ENCODE measurements at regions not wholly inside any gene's neighbourhood (a gene's known extent, or its start where the extent isn't known, plus 50 kb on each side); places are given as distances from the start of the nearest gene placed in this dataset.

DNA sequence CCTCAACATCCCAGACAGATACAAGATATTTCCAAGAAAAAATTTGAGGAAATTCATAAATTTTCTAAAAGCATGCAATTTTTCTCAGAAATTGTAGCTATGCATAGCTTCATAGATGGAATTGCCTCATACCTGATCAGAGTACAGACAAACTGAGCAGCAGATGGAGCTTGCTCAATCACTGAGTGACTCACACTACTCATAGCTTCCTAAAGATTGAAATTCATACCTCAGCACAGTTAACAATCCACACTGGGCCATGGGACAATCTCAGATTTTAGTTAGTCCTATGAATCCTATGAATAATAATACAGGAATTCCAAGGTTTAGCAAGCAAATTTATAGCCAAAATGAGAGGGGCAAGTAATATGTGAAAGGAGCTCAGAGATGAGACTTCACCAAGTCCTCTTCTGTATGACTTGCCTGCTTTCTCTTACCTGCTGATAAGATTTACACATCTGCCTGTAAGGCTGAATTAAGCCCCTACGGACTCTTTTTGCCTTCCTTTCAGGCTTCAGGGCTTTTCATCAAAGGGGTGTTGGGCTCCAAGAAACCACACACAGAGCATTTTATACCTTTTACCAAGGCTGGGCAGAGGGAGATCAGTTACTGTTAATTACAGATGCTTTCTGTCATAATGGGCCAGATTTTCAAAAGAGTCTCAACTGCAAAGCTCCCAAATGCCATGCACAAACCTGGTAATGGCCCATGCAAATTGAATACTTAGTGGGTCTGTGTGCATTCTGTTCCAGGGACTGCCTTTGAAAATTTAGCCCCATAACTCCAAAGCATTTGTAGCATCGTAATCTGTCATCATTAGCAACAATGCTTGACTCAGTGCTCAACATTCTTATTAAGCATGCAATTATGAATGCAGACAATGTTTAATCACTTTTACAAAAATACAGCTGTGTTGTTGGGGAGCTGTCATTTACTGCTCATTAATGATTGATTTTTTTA lies 439.3 kb downstream of the DTWD2 start:
- DNase-seq (ENCODE audit: extremely low spot score): no peak
- TF ChIP-seq NFRKB (IDR thresholded peaks at IDR 0.05) (no peak), FOXM1 (IDR thresholded peaks at IDR 0.05; ENCODE audit: borderline replicate concordance) (no peak), HDGF (IDR thresholded peaks at IDR 0.05; ENCODE audit: borderline replicate concordance) (no peak), CTBP1 (IDR thresholded peaks at IDR 0.05; ENCODE audit: borderline replicate concordance) (no peak), FOXK2 (IDR thresholded peaks at IDR 0.05) (no peak), ZNF384 (IDR thresholded peaks at IDR 0.05) (no peak), L3MBTL2 (conservative IDR thresholded peaks at IDR 0.05) (no peak), SUZ12 (IDR thresholded peaks at IDR 0.05) (no peak), ELF4 (IDR thresholded peaks at IDR 0.05) (no peak), BHLHE40 (IDR thresholded peaks at IDR 0.05; ENCODE audit: borderline replicate concordance) (no peak), FOXA1 (IDR thresholded peaks at IDR 0.05) (no peak), ARNT (IDR thresholded peaks at IDR 0.05) (no peak), SP1 (IDR thresholded peaks at IDR 0.05) (no peak), TARDBP (IDR thresholded peaks at IDR 0.05) (no peak), LEF1 (IDR thresholded peaks at IDR 0.05; ENCODE audit: borderline replicate concordance) (no peak)
- TF ChIP-seq, protein P1, sequence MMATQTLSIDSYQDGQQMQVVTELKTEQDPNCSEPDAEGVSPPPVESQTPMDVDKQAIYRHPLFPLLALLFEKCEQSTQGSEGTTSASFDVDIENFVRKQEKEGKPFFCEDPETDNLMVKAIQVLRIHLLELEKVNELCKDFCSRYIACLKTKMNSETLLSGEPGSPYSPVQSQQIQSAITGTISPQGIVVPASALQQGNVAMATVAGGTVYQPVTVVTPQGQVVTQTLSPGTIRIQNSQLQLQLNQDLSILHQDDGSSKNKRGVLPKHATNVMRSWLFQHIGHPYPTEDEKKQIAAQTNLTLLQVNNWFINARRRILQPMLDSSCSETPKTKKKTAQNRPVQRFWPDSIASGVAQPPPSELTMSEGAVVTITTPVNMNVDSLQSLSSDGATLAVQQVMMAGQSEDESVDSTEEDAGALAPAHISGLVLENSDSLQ (IDR thresholded peaks at IDR 0.05): no peak

DNA sequence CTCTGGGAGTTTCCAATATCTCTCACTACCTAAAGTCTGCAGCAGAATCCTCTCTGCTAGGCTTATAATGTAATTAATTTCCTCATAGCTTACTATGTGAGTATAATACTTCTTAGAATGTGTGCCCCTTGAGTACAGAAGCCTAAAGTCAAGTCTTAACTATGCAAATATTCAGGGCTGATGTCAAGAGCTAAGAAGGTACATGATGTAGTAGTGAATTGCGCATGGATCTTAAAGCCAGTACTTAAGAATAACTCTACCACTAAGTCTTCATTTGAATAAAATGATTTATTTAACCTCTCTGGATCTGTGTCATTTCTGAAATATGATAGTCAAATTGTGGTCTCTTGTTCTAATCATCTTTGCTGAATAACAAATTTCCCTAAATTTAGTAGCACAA lies 442.9 kb downstream of the DTWD2 start:
- TF ChIP-seq LEF1 (IDR thresholded peaks at IDR 0.05; ENCODE audit: borderline replicate concordance) (no peak), BHLHE40 (IDR thresholded peaks at IDR 0.05; ENCODE audit: borderline replicate concordance) (no peak)
- POLR2A ChIA-PET: no interaction called here
- no peak for DNase-seq (ENCODE audit: extremely low spot score)
- CTCF ChIA-PET: no interaction called here

More for the DNA sequence above, 439.3 kb downstream of the DTWD2 start:
- ChIA-PET CTCF (interaction anchor here (0.9 kb wide), 1 partner anchor 17 kb away, joined by 3 read pairs; no protein-coding TSS in a partner anchor), POLR2A (no interaction called here)

DNA sequence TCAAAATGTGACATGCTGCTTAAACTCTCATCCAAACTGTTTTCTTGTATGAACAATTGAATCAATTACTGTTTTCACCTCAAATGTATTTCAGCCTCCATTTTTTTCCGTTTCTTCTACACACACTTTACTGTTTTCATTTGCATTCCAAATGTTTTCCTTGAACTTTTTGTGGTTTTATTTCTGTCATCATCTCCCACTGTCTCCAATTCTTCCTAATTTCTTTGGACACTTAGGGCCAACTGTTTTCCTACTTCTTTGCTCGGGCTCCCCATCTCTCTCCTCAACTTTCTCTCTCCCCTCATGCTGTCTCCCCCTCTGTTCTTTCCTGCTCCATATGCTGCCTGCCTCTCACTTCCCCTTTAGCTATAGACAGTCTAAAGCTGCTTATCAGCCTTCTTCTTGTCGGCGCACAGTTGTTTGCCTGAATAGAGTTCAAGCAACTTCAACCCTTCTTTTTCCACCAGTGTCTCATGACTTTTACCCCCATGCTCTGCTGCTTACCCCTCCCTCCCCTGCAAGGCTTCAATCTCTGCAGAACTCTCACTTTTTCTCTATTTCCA lies 443.4 kb downstream of the DTWD2 start:
- ChIA-PET CTCF (no interaction called here), POLR2A (no interaction called here)
- DNase-seq (ENCODE audit: extremely low spot score): no peak
- TF ChIP-seq BHLHE40 (IDR thresholded peaks at IDR 0.05; ENCODE audit: borderline replicate concordance) (no peak), HDGF (IDR thresholded peaks at IDR 0.05; ENCODE audit: borderline replicate concordance) (no peak), FOXM1 (IDR thresholded peaks at IDR 0.05; ENCODE audit: borderline replicate concordance) (no peak), FOXK2 (IDR thresholded peaks at IDR 0.05) (no peak), NFRKB (IDR thresholded peaks at IDR 0.05) (no peak), SUZ12 (IDR thresholded peaks at IDR 0.05) (no peak), LEF1 (IDR thresholded peaks at IDR 0.05; ENCODE audit: borderline replicate concordance) (no peak), SP1 (IDR thresholded peaks at IDR 0.05) (no peak), L3MBTL2 (conservative IDR thresholded peaks at IDR 0.05) (no peak), FOXA1 (IDR thresholded peaks at IDR 0.05) (no peak), ARNT (IDR thresholded peaks at IDR 0.05) (no peak), CTBP1 (IDR thresholded peaks at IDR 0.05; ENCODE audit: borderline replicate concordance) (no peak), TARDBP (IDR thresholded peaks at IDR 0.05) (no peak), ELF4 (IDR thresholded peaks at IDR 0.05) (no peak)
- TF ChIP-seq, protein P1 (IDR thresholded peaks at IDR 0.05): no peak

DNA sequence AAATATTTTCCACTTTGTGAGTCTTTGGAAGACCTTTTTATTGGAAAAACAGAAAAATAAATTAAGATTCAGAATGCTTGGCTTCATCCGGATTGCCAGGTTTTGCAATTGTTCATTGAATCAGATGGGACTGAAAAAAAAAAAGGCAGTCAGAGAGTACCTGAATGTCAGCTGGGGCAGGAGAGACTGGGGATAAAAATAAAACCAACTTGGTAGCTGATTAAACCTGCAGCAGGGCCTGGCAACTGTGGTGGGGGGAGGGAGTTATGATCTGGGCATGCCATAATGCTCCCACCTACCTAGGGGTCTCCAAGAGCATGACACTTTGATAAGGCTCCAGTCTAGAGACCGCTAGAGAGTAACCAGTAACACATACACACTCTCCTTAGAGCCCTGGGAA lies 454.4 kb downstream of the DTWD2 start:
- TF ChIP-seq SP1 (IDR thresholded peaks at IDR 0.05): no peak
- TF ChIP-seq NFRKB (IDR thresholded peaks at IDR 0.05): no peak
- no peak for TF ChIP-seq ZNF384 (IDR thresholded peaks at IDR 0.05)
- no peak for TF ChIP-seq FOXA1 (IDR thresholded peaks at IDR 0.05)
- no peak for TF ChIP-seq HDGF (IDR thresholded peaks at IDR 0.05; ENCODE audit: borderline replicate concordance)
- TF ChIP-seq FOXM1 (IDR thresholded peaks at IDR 0.05; ENCODE audit: borderline replicate concordance): no peak
- no peak for TF ChIP-seq ARNT (IDR thresholded peaks at IDR 0.05)
- no peak for TF ChIP-seq LEF1 (IDR thresholded peaks at IDR 0.05; ENCODE audit: borderline replicate concordance)
- TF ChIP-seq BHLHE40 (IDR thresholded peaks at IDR 0.05; ENCODE audit: borderline replicate concordance): no peak
- no peak for TF ChIP-seq ELF4 (IDR thresholded peaks at IDR 0.05)
- TF ChIP-seq, protein P1 (IDR thresholded peaks at IDR 0.05): no peak
- no peak for TF ChIP-seq CTBP1 (IDR thresholded peaks at IDR 0.05; ENCODE audit: borderline replicate concordance)
- no peak for TF ChIP-seq SUZ12 (IDR thresholded peaks at IDR 0.05)
- no peak for DNase-seq (ENCODE audit: extremely low spot score)
- ChIA-PET POLR2A (no interaction called here), CTCF (interaction anchor here (0.6 kb wide), 1 partner anchor 9 kb away, joined by 8 read pairs; no protein-coding TSS in a partner anchor)

DNA sequence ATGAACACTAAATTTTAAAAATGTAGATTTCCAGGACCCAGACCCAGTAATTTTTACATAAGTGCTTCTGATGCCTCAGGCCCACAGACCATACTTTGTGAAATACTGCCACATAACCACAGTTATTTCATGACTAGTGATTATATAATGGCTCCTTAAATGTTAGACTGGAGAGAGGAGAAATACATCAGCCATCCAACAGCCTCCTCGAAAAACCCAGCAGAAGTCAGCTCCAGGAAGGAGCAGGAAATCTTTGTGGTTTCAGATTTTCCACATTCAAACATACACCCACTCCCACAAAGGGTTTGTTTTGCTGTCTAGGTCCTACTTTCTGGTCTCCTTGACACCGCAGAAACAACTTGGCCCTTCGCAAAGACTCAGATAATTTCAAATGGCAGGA lies 455.2 kb downstream of the DTWD2 start:
- ChIA-PET POLR2A (no interaction called here), CTCF (no interaction called here)
- TF ChIP-seq FOXA1 (IDR thresholded peaks at IDR 0.05) (no peak), SP1 (IDR thresholded peaks at IDR 0.05) (no peak), FOXK2 (IDR thresholded peaks at IDR 0.05) (no peak), HDGF (IDR thresholded peaks at IDR 0.05; ENCODE audit: borderline replicate concordance) (no peak), TARDBP (IDR thresholded peaks at IDR 0.05) (no peak), L3MBTL2 (conservative IDR thresholded peaks at IDR 0.05) (no peak), ZNF384 (IDR thresholded peaks at IDR 0.05) (no peak), NFRKB (IDR thresholded peaks at IDR 0.05) (no peak), FOXM1 (IDR thresholded peaks at IDR 0.05; ENCODE audit: borderline replicate concordance) (no peak), SUZ12 (IDR thresholded peaks at IDR 0.05) (no peak), ARNT (IDR thresholded peaks at IDR 0.05) (no peak), BHLHE40 (IDR thresholded peaks at IDR 0.05; ENCODE audit: borderline replicate concordance) (no peak), CTBP1 (IDR thresholded peaks at IDR 0.05; ENCODE audit: borderline replicate concordance) (no peak), LEF1 (IDR thresholded peaks at IDR 0.05; ENCODE audit: borderline replicate concordance) (no peak), ELF4 (IDR thresholded peaks at IDR 0.05) (no peak)
- TF ChIP-seq, protein P1 (IDR thresholded peaks at IDR 0.05): no peak
- no peak for DNase-seq (ENCODE audit: extremely low spot score)

Measured in HEK293T (cell line).